Smooth muscle cell (in vitro differentiated cells): ENCODE measurements at regions not wholly inside any gene's neighbourhood (a gene's known extent, or its start where the extent isn't known, plus 50 kb on each side); places are given as distances from the start of the nearest gene placed in this dataset.

Experiments used
- DNase-seq: peaks from one replicate; lab custom pipeline; 2025; ENCODE audit not compliant: unreplicated experiment; lab: John Stamatoyannopoulos, UW
- H2AFZ ChIP-seq: fragments of 200-600 bp; sonication (generic); 2 replicates; pipeline ENCODE4 v1.6.0; 2016; ENCODE audit warnings: antibody characterized with exemption, low read depth, mild to moderate bottlenecking
- H3F3A ChIP-seq: fragments of 200-600 bp; sonication (generic); 2 replicates; pipeline ENCODE4 v1.6.0; 2017; ENCODE audit warnings: antibody characterized with exemption, low read depth
- H3K27ac ChIP-seq: fragments of 200-600 bp; sonication (generic); 2 replicates; pipeline ENCODE4 v1.5.1; 2016; ENCODE audit warnings: low read depth, mild to moderate bottlenecking
- H3K27me3 ChIP-seq: fragments of 200-600 bp; sonication (generic); 2 replicates; pipeline ENCODE4 v1.6.1; 2016; ENCODE audit warnings: low read depth, mild to moderate bottlenecking
- H3K36me3 ChIP-seq: fragments of 200-600 bp; sonication (generic); 2 replicates; pipeline ENCODE4 v1.5.1; 2016; ENCODE audit warnings: low read depth
- H3K4me1 ChIP-seq: fragments of 200-600 bp; sonication (generic); 2 replicates; pipeline ENCODE4 v1.5.1; 2016; ENCODE audit warnings: low read depth
- H3K4me2 ChIP-seq: fragments of 200-600 bp; sonication (generic); 2 replicates; pipeline ENCODE4 v1.6.0; 2016; ENCODE audit warnings: mild to moderate bottlenecking
- H3K4me3 ChIP-seq: fragments of 200-600 bp; sonication (generic); 2 replicates; pipeline ENCODE4 v1.5.1; 2016; ENCODE audit warnings: mild to moderate bottlenecking
- H3K79me2 ChIP-seq: fragments of 200-600 bp; sonication (generic); 2 replicates; pipeline ENCODE4 v1.6.0; 2016; ENCODE audit warnings: low read depth, mild to moderate bottlenecking
- H3K9ac ChIP-seq: fragments of 200-600 bp; sonication (generic); 2 replicates; pipeline ENCODE4 v1.6.0; 2016; ENCODE audit warnings: low read depth
- H3K9me3 ChIP-seq: fragments of 200-600 bp; sonication (generic); replicated peaks from 2 replicates; pipeline ENCODE4 v1.5.1; 2016; ENCODE audit warnings: low read depth
- H4K20me1 ChIP-seq: fragments of 200-600 bp; sonication (generic); 2 replicates; pipeline ENCODE4 v1.6.0; 2016; ENCODE audit warnings: low read depth
- CTCF ChIP-seq: fragments of 200-600 bp; sonication (generic); IDR thresholded peaks from 2 replicates; pipeline ENCODE4 v1.5.1; 2017; ENCODE audit warnings: borderline replicate concordance, mild to moderate bottlenecking, antibody characterized with exemption; ENCODE audit not compliant: insufficient read depth, poor library complexity, severe bottlenecking
- WGBS: methylation state at CpG from one replicate; pipeline ENCODE4 v1.1.7; 2016; ENCODE audit warnings: low lambda C conversion rate; 5-methylcytosine and 5-hydroxymethylcytosine counted together

GRCh38 chr1:81156887-81157286 lies 643.8 kb upstream of the ADGRL2 start:
- 86% methylated on average over 1 of the region's 1 CpG for WGBS
- Histone ChIP-seq H3K79me2 (no peaks in the 10 kb centered on the region), H3K9me3 (no peaks in the 10 kb centered on the region), H2AFZ (no peak overlapping the region), H3F3A (no peaks in the 10 kb centered on the region), H3K9ac (no peak overlapping the region), H4K20me1 (no peaks in the 10 kb centered on the region), H3K4me3 (no peak overlapping the region), H3K27ac (no peak overlapping the region), H3K36me3 (no peaks in the 10 kb centered on the region), H3K4me1 (peaks cover 6% of the 10 kb centered on the region), H3K27me3 (no peaks in the 10 kb centered on the region), H3K4me2 (no peak overlapping the region)
- TF ChIP-seq CTCF: no peak
- no peak for DNase-seq

GRCh38 chr1:81155131-81155530 lies 645.6 kb upstream of the ADGRL2 start:
- no peaks in the 10 kb centered on the region for H4K20me1 ChIP-seq
- H3K27me3 ChIP-seq: no peaks in the 10 kb centered on the region
- no peaks in the 10 kb centered on the region for H3F3A ChIP-seq
- H3K9ac ChIP-seq: no peak overlapping the region
- H3K9me3 ChIP-seq: no peaks in the 10 kb centered on the region
- H3K4me3 ChIP-seq: no peak overlapping the region
- DNase-seq: no peak
- no peak overlapping the region for H2AFZ ChIP-seq
- H3K4me1 ChIP-seq: peaks cover 6% of the 10 kb centered on the region
- no peaks in the 10 kb centered on the region for H3K79me2 ChIP-seq
- no peak for TF ChIP-seq CTCF
- no peak overlapping the region for H3K27ac ChIP-seq
- no peaks in the 10 kb centered on the region for H3K36me3 ChIP-seq
- no peak overlapping the region for H3K4me2 ChIP-seq
- WGBS: 97% methylated on average over 1 of the region's 1 CpG

GRCh38 chr1:81151206-81151605 lies 649.5 kb upstream of the ADGRL2 start:
- Histone ChIP-seq H3K36me3 (no peaks in the 10 kb centered on the region), H3K9ac (no peak overlapping the region), H3K4me3 (no peak overlapping the region), H3K9me3 (no peaks in the 10 kb centered on the region), H3K4me1 (no peaks in the 10 kb centered on the region), H3K4me2 (no peak overlapping the region), H3K27me3 (no peaks in the 10 kb centered on the region), H2AFZ (no peak overlapping the region), H3K79me2 (no peaks in the 10 kb centered on the region), H3K27ac (no peak overlapping the region), H4K20me1 (no peaks in the 10 kb centered on the region), H3F3A (no peaks in the 10 kb centered on the region)
- WGBS: 32% methylated on average over 1 of the region's 1 CpG
- no peak for TF ChIP-seq CTCF
- no peak for DNase-seq

- TF ChIP-seq CTCF: no peak
- Histone ChIP-seq H3K27ac (no peak overlapping the region), H4K20me1 (no peaks in the 10 kb centered on the region), H3K27me3 (no peaks in the 10 kb centered on the region), H3K79me2 (no peaks in the 10 kb centered on the region), H3K36me3 (no peaks in the 10 kb centered on the region), H3K9me3 (no peaks in the 10 kb centered on the region), H2AFZ (no peak overlapping the region), H3K4me1 (peaks cover 2% of the 10 kb centered on the region), H3K4me2 (no peak overlapping the region), H3K9ac (no peak overlapping the region), H3F3A (no peaks in the 10 kb centered on the region), H3K4me3 (no peak overlapping the region)
- DNase-seq: no peak
- 87% methylated on average over 2 of the region's 2 CpGs for WGBS
Measured at GRCh38 chr1:81149649-81150325, 650.9 kb upstream of the ADGRL2 start.
